Endodermal cell (in vitro differentiated cells): ENCODE measurements at regions not wholly inside any gene's neighbourhood (a gene's known extent, or its start where the extent isn't known, plus 50 kb on each side); places are given as distances from the start of the nearest gene placed in this dataset.

Source experiments
- DNase-seq: peaks from one replicate; pipeline ENCODE4 v3.0.0-alpha.2; 2017
- H3K27ac ChIP-seq: 2 replicates; pipeline ENCODE4 v1.5.1; 2013; ENCODE audit warnings: mild to moderate bottlenecking, low read depth, low read length, moderate library complexity
- H3K27me3 ChIP-seq: 2 replicates; pipeline ENCODE4 v1.6.1; 2013; ENCODE audit warnings: mild to moderate bottlenecking, low read length, moderate library complexity; ENCODE audit not compliant: insufficient read depth, control insufficient read depth, poor library complexity, severe bottlenecking
- H3K36me3 ChIP-seq: 2 replicates; pipeline ENCODE4 v1.7.0; 2013; ENCODE audit warnings: mild to moderate bottlenecking, low read length, moderate library complexity; ENCODE audit not compliant: control insufficient read depth, insufficient read depth
- H3K4me1 ChIP-seq: one replicate; pipeline ENCODE4 v1.7.0; 2013; ENCODE audit warnings: low read length; ENCODE audit not compliant: control insufficient read depth, insufficient read depth
- H3K4me3 ChIP-seq: 2 replicates; pipeline ENCODE4 v1.5.1; 2013; ENCODE audit warnings: mild to moderate bottlenecking, low read length, moderate library complexity
- H3K9ac ChIP-seq: 2 replicates; pipeline ENCODE4 v1.6.1; 2013; ENCODE audit warnings: mild to moderate bottlenecking, low read length, moderate library complexity; ENCODE audit not compliant: poor library complexity, severe bottlenecking; ENCODE audit errors: extremely low read depth
- H3K9me3 ChIP-seq: 2 replicates; pipeline ENCODE4 v1.6.1; 2013; ENCODE audit warnings: mild to moderate bottlenecking, low read length, moderate library complexity; ENCODE audit not compliant: control insufficient read depth
- H3K27ac Mint-ChIP-seq: 2 replicates; pipeline ENCODE4 v1.8.0; 2020; ENCODE audit warnings: mixed read lengths
- H3K27me3 Mint-ChIP-seq: 2 replicates; pipeline ENCODE4 v1.8.0; 2021; ENCODE audit warnings: mild to moderate bottlenecking, mixed read lengths; ENCODE audit not compliant: insufficient read depth
- H3K36me3 Mint-ChIP-seq: 2 replicates; pipeline ENCODE4 v1.8.0; 2020; ENCODE audit warnings: low read depth, mixed read lengths
- H3K4me1 Mint-ChIP-seq: 2 replicates; pipeline ENCODE4 v1.8.0; 2020; ENCODE audit warnings: mixed read lengths
- H3K4me3 Mint-ChIP-seq: 2 replicates; pipeline ENCODE4 v1.8.0; 2020; ENCODE audit warnings: mild to moderate bottlenecking, moderate library complexity, mixed read lengths
- H3K9me3 Mint-ChIP-seq: 2 replicates; pipeline ENCODE4 v1.8.0; 2020; ENCODE audit warnings: mild to moderate bottlenecking, mixed read lengths
- WGBS, 2 experiments: methylation state at CpG; one replicate each; pipeline versions ENCODE4 v1.1.5 to v1.1.7; 2013; ENCODE audit warnings: missing lambda C conversion rate in 2 of 2, mixed read lengths in 1 of 2; ENCODE audit not compliant: insufficient coverage in 1 of 2, insufficient read length in 1 of 2; 5-methylcytosine and 5-hydroxymethylcytosine counted together
- TF ChIP-seq, protein P1 (sequence below): fragments of 200-600 bp; sonication (generic); conservative IDR thresholded peaks from 2 replicates; pipeline ENCODE4 v1.5.0; 2021; ENCODE audit warnings: antibody characterized with exemption, mild to moderate bottlenecking

- Histone ChIP-seq H3K9me3 (no peaks in the 10 kb centered on the region), H3K4me1 (peaks cover 6% of the 10 kb centered on the region), H3K27ac (peak overlapping the region; percentile 19), H3K9ac (no peak overlapping the region), H3K27me3 (no peaks in the 10 kb centered on the region), H3K36me3 (no peaks in the 10 kb centered on the region), H3K4me3 (no peak overlapping the region)
- no peak for DNase-seq
- H3K9me3 Mint-ChIP-seq, result no peaks in the 10 kb centered on the region
- no peaks in the 10 kb centered on the region for H3K36me3 Mint-ChIP-seq
- TF ChIP-seq, protein P1, sequence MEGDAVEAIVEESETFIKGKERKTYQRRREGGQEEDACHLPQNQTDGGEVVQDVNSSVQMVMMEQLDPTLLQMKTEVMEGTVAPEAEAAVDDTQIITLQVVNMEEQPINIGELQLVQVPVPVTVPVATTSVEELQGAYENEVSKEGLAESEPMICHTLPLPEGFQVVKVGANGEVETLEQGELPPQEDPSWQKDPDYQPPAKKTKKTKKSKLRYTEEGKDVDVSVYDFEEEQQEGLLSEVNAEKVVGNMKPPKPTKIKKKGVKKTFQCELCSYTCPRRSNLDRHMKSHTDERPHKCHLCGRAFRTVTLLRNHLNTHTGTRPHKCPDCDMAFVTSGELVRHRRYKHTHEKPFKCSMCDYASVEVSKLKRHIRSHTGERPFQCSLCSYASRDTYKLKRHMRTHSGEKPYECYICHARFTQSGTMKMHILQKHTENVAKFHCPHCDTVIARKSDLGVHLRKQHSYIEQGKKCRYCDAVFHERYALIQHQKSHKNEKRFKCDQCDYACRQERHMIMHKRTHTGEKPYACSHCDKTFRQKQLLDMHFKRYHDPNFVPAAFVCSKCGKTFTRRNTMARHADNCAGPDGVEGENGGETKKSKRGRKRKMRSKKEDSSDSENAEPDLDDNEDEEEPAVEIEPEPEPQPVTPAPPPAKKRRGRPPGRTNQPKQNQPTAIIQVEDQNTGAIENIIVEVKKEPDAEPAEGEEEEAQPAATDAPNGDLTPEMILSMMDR, result no peak
- peaks cover 2% of the 10 kb centered on the region for H3K4me1 Mint-ChIP-seq
- WGBS, 2 experiments, result 74 to 80% methylated on average over 7 to 12 of the region's 12 CpGs
- H3K4me3 Mint-ChIP-seq, result no peak overlapping the region
- no peak overlapping the region for H3K27ac Mint-ChIP-seq
- peaks cover 2% of the 10 kb centered on the region for H3K27me3 Mint-ChIP-seq
These were observed 150.4 kb downstream of the ACTR3B start for GRCh38 chr7:152909683-152910544.

DNA sequence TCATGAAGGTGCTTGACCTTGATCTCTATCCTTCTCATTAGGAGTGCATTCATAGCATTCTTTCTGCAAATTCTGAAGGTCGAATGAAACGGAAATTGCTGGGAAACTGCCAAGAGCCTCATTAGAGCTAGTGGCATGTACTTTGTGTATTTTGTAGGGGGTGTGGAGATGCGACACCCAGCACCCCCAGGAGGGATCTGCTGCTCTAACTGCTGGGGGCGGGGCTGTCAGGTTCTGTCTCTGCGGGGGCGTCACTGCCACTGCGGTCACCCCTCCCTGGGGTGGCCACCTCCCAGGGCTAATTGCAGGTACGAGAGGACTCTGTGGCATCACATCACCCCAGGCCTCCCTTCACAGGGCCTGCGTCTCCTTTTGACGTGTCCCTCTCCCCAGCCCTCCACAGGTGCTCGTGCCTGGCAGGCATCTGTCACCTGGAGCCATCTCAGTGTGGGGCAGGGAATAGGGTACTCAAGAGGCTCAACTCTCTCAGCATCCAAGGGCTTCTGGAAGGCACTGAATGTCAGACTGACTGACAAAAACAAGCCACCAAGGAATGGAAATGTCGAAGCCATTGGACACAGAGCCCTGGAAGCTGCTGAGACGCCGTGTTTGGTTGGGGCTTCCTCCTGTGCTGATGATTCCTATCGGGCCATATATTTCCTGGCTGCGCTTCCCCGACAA lies 151.1 kb downstream of the ACTR3B start:
- peaks cover 2% of the 10 kb centered on the region for H3K4me1 Mint-ChIP-seq
- no peaks in the 10 kb centered on the region for H3K9me3 Mint-ChIP-seq
- H3K27me3 ChIP-seq, result no peaks in the 10 kb centered on the region
- H3K27ac Mint-ChIP-seq, result no peak overlapping the region
- 74 to 78% methylated on average over 9 to 17 of the region's 17 CpGs for WGBS, 2 experiments
- H3K36me3 Mint-ChIP-seq, result no peaks in the 10 kb centered on the region
- H3K27ac ChIP-seq, result no peak overlapping the region
- TF ChIP-seq, protein P1, result no peak
- H3K4me3 ChIP-seq, result no peak overlapping the region
- no peak overlapping the region for H3K4me3 Mint-ChIP-seq
- DNase-seq, result peak; percentile 57
- H3K4me1 ChIP-seq, result peaks cover 6% of the 10 kb centered on the region
- H3K9ac ChIP-seq, result no peak overlapping the region
- no peaks in the 10 kb centered on the region for H3K36me3 ChIP-seq
- no peaks in the 10 kb centered on the region for H3K9me3 ChIP-seq
- H3K27me3 Mint-ChIP-seq, result peaks cover 2% of the 10 kb centered on the region

DNA sequence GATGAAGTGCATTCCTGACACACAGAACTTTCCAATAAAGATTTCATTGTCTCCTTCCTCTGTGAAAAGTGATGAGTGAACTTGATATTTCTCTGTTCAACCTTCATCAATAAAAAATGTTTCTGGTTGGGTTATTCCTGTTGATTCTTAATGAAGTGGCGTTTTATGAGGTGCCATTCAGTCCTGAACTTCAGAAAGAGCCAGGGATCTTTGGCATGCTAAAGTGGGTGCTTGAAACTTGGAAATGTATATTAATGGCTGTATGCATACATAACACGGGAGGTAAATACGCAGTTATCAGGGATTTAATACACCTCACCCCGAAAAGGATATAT lies 151.6 kb downstream of the ACTR3B start:
- Histone ChIP-seq H3K4me3 (no peak overlapping the region), H3K4me1 (peaks cover 6% of the 10 kb centered on the region), H3K27me3 (no peaks in the 10 kb centered on the region), H3K36me3 (no peaks in the 10 kb centered on the region), H3K9ac (no peak overlapping the region), H3K27ac (no peak overlapping the region), H3K9me3 (no peaks in the 10 kb centered on the region)
- TF ChIP-seq, protein P1, result no peak
- Mint-ChIP-seq H3K27me3 (peaks cover 2% of the 10 kb centered on the region), H3K4me1 (peaks cover 2% of the 10 kb centered on the region), H3K4me3 (no peak overlapping the region), H3K27ac (no peak overlapping the region), H3K9me3 (no peaks in the 10 kb centered on the region), H3K36me3 (no peaks in the 10 kb centered on the region)
- DNase-seq, result no peak
- WGBS, 2 experiments, result 93 to 96% methylated on average over 3 to 4 of the region's 4 CpGs
